BLaER1 treated with 17β-estradiol and CSF1 and Interleukin-3, amounts not matched to agents 10 nM and 100 nM (cell line): ENCODE measurements at regions not wholly inside any gene's neighbourhood (a gene's known extent, or its start where the extent isn't known, plus 50 kb on each side); places are given as distances from the start of the nearest gene placed in this dataset.

ENCODE experiments used
- H3K27ac ChIP-seq, 11 experiments: shearing (Covaris generic); formaldehyde crosslinking; 2 replicates each; pipeline ENCODE4 v1.8.1; 2022
- H3K27me3 ChIP-seq, 11 experiments: shearing (Covaris generic); formaldehyde crosslinking; 2 replicates each; pipeline ENCODE4 v1.8.1; 2022
- H3K36me3 ChIP-seq, 11 experiments: shearing (Covaris generic); formaldehyde crosslinking; 2 replicates each; pipeline ENCODE4 v1.8.1; 2022
- H3K4me1 ChIP-seq, 10 experiments: shearing (Covaris generic); formaldehyde crosslinking; 2 replicates each; pipeline ENCODE4 v1.8.1; 2022
- H3K4me2 ChIP-seq, 11 experiments: shearing (Covaris generic); formaldehyde crosslinking; 2 replicates each; pipeline ENCODE4 v1.8.1; 2022
- H3K4me3 ChIP-seq, 10 experiments: shearing (Covaris generic); formaldehyde crosslinking; 2 replicates each; pipeline ENCODE4 v1.8.1; 2022
- H3K9ac ChIP-seq, 11 experiments: shearing (Covaris generic); formaldehyde crosslinking; 2 replicates each; pipeline ENCODE4 v1.8.1; 2022
- H3K9me3 ChIP-seq, 11 experiments: shearing (Covaris generic); formaldehyde crosslinking; replicated peaks in 1 of 11; 2 replicates each; pipeline ENCODE4 v1.8.1; 2022
- H4K20me1 ChIP-seq, 11 experiments: shearing (Covaris generic); formaldehyde crosslinking; 2 replicates each; pipeline ENCODE4 v1.8.1; 2022
- Cebpa-rat ChIP-seq, 11 experiments: shearing (Covaris generic); IDR thresholded peaks; 2 replicates each; pipeline ENCODE4 v1.8.1; 2022

DNA sequence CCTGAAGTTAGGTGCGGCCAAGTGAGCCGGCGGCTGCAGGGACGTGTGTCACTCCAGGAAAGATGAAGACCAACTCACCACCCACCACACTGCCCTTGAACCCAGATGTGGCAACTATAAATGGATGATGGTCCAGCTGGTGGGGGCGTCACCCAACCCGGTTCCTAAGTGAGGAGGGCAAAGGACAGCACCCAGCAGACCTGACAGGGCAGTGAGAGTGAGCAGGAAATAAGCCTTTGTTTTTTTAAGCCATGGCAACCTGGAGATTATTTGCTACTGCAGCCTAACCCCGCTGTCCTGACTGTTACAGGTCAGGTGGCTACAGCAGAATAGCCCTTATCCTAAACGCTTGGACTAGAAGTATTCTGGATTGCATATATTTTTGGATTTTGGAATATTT, 228.9 kb downstream of the CTTN start:
- H3K27me3 ChIP-seq, result no peaks in the 10 kb centered on the region
- H3K36me3 ChIP-seq, result no peaks in the 10 kb centered on the region
- H3K27ac ChIP-seq, result no peak overlapping the region
- peaks cover 0 to 39% (median 0%) of the 10 kb centered on the region in 11 experiments; a peak in 9 of 22 replicates for H4K20me1 ChIP-seq
- no peak overlapping the region for H3K9ac ChIP-seq
- no peaks in the 10 kb centered on the region for H3K9me3 ChIP-seq
- H3K4me3 ChIP-seq, result no peak overlapping the region
- H3K4me2 ChIP-seq, result no peak overlapping the region
- no peak for TF ChIP-seq Cebpa-rat (IDR thresholded peaks at IDR 0.05)
- H3K4me1 ChIP-seq, result peaks cover 5 to 39% (median 23%) of the 10 kb centered on the region in 10 experiments; a peak in 19 of 20 replicates

DNA sequence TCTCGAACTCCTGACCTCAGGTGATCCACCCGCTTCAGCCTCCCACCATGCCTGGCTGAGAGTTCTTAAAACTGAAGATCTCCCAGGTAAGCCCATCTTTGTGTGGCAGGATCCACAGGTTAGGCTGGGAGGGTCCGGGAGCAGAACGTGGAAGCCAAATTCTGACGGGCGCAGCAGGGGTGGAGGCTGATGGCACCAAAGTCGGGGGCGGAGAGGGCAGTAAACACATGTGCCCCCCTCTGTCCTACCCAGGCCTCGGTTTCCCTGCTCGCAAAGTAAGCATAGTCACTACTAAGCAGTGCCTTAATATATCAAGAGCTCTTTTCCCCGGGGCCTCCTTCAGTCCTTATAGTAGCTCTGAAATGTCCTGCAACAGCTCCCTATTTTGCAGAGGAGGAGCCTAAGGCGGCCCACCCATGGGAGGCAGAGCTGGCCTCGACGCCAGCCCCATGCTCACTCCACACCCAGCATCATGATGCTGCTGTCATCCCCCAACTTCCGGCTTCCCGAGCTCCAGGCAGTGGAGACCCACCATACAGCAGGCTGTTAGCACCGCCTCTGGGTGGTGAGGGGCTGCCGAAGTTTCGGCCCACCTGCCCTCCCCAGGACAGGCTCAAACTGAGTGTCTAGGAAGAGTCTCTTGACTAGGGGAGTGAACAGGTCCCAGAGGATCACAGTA, 230.0 kb downstream of the CTTN start:
- no peak overlapping the region for H3K27ac ChIP-seq
- no peaks in the 10 kb centered on the region for H3K27me3 ChIP-seq
- no peak overlapping the region for H3K4me3 ChIP-seq
- peak overlapping the region in 4 of 11 experiments; percentile 28 to 36 (median 30); a peak in 5 of 22 replicates for H3K4me2 ChIP-seq
- no peak overlapping the region for H3K9ac ChIP-seq
- H3K9me3 ChIP-seq, result no peaks in the 10 kb centered on the region
- peaks cover 5 to 33% (median 22%) of the 10 kb centered on the region in 10 experiments; a peak in 19 of 20 replicates for H3K4me1 ChIP-seq
- H4K20me1 ChIP-seq, result peaks cover 0 to 39% (median 0%) of the 10 kb centered on the region in 11 experiments; a peak in 9 of 22 replicates
- no peak for TF ChIP-seq Cebpa-rat (IDR thresholded peaks at IDR 0.05)
- H3K36me3 ChIP-seq, result no peaks in the 10 kb centered on the region

DNA sequence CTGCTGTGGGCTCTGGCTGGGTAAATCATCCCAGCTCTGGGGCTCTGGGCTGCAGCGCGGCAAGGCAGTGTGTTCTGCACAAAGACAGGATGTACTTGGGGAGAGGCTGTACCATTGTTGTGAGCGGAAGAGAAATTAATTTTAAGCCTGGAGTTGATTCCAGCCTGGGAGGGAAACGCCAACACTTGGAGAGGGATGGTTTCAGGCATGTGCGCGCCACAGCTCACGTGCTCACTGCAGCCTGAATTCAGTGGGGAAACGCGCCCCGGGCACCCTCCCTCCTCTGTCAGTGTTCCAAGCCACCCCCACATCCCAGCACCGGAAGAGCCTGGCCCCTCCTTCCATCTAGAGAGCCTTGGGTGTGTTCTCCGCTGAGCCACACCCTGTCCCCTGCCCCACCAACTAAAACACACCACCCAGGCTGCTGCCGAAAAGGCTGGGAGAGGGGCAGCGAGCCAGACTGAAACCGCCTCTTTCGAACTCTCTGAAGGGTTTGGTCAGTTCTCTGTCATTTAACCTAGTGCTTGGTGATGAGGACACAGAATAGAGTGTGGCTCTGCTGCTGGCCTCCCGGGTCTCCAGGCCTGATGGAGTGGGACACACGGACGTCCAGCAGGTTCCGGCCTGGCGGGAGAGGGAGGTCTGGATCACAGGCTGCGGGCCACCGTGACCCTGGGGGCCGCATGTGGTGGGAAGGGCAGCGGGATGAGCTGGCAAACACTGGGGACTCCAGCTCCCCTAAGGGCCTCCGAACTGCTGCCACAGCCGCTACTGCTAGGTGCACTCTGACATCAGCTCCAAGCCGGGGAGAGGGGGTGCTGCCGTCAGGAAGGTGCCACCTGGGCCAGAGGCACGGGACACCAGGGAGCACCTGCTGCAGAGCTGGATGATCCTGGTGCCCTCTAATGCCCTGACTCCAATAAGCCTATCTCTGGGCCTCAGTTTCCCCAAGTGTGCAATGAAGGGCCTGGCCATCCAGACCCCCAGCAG, 230.8 kb downstream of the CTTN start:
- H3K9ac ChIP-seq, result no peak overlapping the region
- no peaks in the 10 kb centered on the region for H3K27me3 ChIP-seq
- H3K4me3 ChIP-seq, result no peak overlapping the region
- H3K36me3 ChIP-seq, result no peaks in the 10 kb centered on the region
- H3K27ac ChIP-seq, result no peak overlapping the region
- TF ChIP-seq Cebpa-rat (IDR thresholded peaks at IDR 0.05), result no peak
- H3K9me3 ChIP-seq, result no peaks in the 10 kb centered on the region
- peaks cover 0 to 39% (median 0%) of the 10 kb centered on the region in 11 experiments; a peak in 9 of 22 replicates for H4K20me1 ChIP-seq
- peaks cover 5 to 24% (median 15%) of the 10 kb centered on the region in 10 experiments; a peak in 18 of 20 replicates for H3K4me1 ChIP-seq
- peak overlapping the region in 6 of 11 experiments; percentile 15 to 36 (median 30); a peak in 6 of 22 replicates for H3K4me2 ChIP-seq

DNA sequence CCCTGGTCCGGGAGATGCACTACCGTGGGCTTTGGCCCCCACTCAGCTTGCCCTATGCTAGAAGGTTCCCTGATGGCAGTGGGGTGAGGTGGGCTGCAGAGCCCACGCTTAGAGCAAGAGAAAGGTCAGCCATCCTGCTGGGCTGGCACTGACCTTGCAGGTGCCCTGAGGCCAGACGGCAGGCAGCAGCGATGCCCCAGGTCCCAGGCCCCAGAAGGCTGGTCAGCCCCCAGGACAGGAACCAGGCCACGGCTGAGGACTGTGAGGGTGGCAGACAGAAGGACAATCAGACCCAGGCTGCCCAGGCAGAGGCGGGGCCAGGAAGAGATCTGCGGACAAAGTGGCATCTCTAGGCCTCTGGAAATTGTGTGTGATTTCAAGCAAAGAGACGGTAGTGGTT, 231.7 kb downstream of the CTTN start:
- Histone ChIP-seq H3K9ac (no peak overlapping the region), H3K27ac (no peak overlapping the region), H4K20me1 (peaks cover 0 to 34% (median 0%) of the 10 kb centered on the region in 11 experiments; a peak in 7 of 22 replicates), H3K27me3 (no peaks in the 10 kb centered on the region), H3K4me3 (no peak overlapping the region), H3K9me3 (no peaks in the 10 kb centered on the region), H3K36me3 (no peaks in the 10 kb centered on the region), H3K4me2 (no peak overlapping the region), H3K4me1 (peaks cover 5 to 16% (median 7%) of the 10 kb centered on the region in 10 experiments; a peak in 13 of 20 replicates)
- no peak for TF ChIP-seq Cebpa-rat (IDR thresholded peaks at IDR 0.05)

DNA sequence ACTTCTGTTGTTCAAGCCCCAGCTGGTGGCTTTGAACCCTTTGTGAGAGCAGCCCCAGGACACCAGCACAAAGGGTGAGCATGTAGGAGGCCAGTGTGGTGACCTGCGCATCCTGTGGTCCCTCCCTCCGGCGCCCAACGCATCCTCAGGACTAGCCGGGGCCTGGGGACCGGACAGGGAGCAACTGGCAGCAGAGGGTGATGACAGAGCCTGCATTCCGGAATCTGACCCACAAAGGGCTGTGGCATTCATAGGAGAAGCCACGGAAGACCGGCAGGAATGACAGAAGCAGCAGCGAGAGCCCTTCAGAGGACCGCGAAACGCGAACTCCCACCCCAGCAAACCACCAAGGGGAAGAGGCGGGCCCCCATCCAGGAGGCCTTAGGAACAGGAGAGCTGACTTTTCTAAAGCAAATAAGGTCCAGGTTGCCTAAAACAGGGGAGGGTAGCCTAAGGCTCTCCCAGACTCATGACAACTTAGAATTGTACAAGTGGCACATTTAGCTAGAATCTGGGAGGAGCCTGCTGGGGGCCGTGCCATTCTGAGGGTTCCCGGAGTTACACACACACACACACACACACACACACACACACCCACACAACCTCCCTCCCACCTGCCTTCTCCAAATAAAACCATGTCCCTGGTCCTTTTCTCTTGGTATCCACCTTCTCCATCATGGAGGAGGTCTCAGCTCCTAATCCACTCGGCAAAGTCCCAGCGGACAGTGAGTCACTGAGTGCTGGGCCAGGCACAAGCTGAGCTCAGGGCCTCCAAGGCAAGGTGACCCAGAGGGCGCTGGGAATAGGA, 232.7 kb downstream of the CTTN start:
- H3K9me3 ChIP-seq, result no peaks in the 10 kb centered on the region; a peak in 1 of 22 replicates
- peaks cover 5 to 11% (median 7%) of the 10 kb centered on the region in 10 experiments; a peak in 13 of 20 replicates for H3K4me1 ChIP-seq
- TF ChIP-seq Cebpa-rat (IDR thresholded peaks at IDR 0.05), result no peak
- H4K20me1 ChIP-seq, result peaks cover 0 to 32% (median 0%) of the 10 kb centered on the region in 11 experiments; a peak in 5 of 22 replicates
- no peak overlapping the region for H3K4me2 ChIP-seq
- H3K36me3 ChIP-seq, result no peaks in the 10 kb centered on the region
- no peak overlapping the region for H3K27ac ChIP-seq
- H3K9ac ChIP-seq, result no peak overlapping the region
- no peak overlapping the region for H3K4me3 ChIP-seq
- no peaks in the 10 kb centered on the region for H3K27me3 ChIP-seq

DNA sequence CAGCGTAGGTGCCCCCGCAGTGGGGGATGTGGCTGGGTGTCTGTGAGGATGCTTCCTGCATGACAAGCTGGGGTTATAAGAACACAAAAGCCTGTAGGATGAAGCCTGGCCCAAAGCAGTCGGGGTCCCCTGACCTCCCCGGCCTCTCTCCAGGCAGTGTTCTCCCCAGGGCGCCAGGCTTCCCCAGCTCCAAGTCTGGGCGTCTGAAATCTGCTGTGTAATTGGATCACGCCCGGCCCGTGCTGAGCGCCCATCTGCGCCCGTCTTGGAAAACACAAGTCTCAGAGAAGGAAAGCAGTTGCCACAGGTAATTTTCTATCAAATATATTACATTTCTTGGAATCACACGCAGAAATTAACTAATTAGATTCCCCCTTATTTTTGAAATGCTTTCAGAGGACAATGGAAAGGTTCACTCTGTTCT, 233.3 kb downstream of the CTTN start:
- no peak overlapping the region for H3K4me2 ChIP-seq
- H3K9me3 ChIP-seq, result no peaks in the 10 kb centered on the region; a peak in 1 of 22 replicates
- no peak overlapping the region for H3K4me3 ChIP-seq
- H3K36me3 ChIP-seq, result no peaks in the 10 kb centered on the region
- H3K9ac ChIP-seq, result no peak overlapping the region
- H4K20me1 ChIP-seq, result peaks cover 0 to 32% (median 0%) of the 10 kb centered on the region in 11 experiments; a peak in 4 of 22 replicates
- no peak overlapping the region for H3K27ac ChIP-seq
- TF ChIP-seq Cebpa-rat (IDR thresholded peaks at IDR 0.05), result no peak
- H3K27me3 ChIP-seq, result no peaks in the 10 kb centered on the region
- peaks cover 5 to 9% (median 7%) of the 10 kb centered on the region in 10 experiments; a peak in 13 of 20 replicates for H3K4me1 ChIP-seq

DNA sequence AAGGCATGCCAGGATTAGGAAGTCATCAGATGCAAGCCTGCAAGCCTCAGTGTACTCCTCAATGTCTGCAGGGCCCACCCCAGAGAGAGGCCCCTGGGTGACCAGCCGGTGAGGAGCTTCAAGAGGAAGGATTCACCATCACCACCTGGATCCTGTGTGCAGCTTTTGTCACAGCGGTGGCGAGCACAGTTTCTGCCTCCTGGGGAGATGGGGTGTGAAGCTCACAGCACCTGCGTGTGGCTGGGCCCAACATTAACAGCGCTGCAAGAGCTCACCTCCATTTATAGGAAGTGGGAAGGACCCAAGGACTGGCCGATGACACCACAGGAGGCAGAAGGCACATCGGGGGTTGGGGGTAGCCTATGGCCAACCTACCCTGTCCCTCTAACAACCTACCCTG, 235.3 kb downstream of the CTTN start:
- Histone ChIP-seq H3K9ac (no peak overlapping the region), H3K4me3 (no peak overlapping the region), H3K36me3 (no peaks in the 10 kb centered on the region), H4K20me1 (peaks cover 0 to 40% (median 0%) of the 10 kb centered on the region in 11 experiments; a peak in 6 of 22 replicates), H3K9me3 (no peaks in the 10 kb centered on the region; a peak in 1 of 22 replicates), H3K4me2 (no peak overlapping the region), H3K4me1 (peaks cover 4 to 6% (median 5%) of the 10 kb centered on the region in 10 experiments; a peak in 13 of 20 replicates), H3K27ac (no peak overlapping the region), H3K27me3 (no peaks in the 10 kb centered on the region)
- TF ChIP-seq Cebpa-rat (IDR thresholded peaks at IDR 0.05), result no peak

DNA sequence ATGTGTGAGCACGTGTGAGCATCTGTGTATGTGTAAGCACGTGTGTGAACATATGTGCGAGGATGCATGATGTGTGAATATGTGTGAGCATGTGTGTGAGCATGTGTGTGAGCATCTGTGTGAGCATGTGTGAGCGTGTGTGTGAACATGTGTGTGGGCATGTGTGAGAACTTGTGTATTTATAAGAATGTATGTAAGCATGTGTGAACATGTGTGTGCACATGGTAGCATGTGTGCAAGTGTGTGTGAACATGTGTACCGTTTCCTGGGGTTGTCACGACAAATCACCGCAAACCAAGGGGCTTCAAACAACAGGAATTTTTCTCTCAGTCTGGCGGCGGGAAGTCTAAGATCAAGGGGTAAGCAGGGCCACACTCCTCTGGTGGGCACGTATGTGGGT, 238.3 kb downstream of the CTTN start:
- no peak overlapping the region for H3K4me2 ChIP-seq
- no peaks in the 10 kb centered on the region; a peak in 1 of 22 replicates for H3K9me3 ChIP-seq
- peaks cover 0 to 3% (median 0%) of the 10 kb centered on the region in 11 experiments; a peak in 1 of 22 replicates for H3K27me3 ChIP-seq
- TF ChIP-seq Cebpa-rat (IDR thresholded peaks at IDR 0.05), result no peak
- H4K20me1 ChIP-seq, result peaks cover 0 to 36% (median 0%) of the 10 kb centered on the region in 11 experiments; a peak in 7 of 22 replicates
- H3K4me1 ChIP-seq, result no peaks in the 10 kb centered on the region
- no peak overlapping the region for H3K4me3 ChIP-seq
- no peaks in the 10 kb centered on the region for H3K36me3 ChIP-seq
- no peak overlapping the region for H3K9ac ChIP-seq
- H3K27ac ChIP-seq, result no peak overlapping the region
